EH (cell line): ENCODE measurements at regions not wholly inside any gene's neighbourhood (a gene's known extent, or its start where the extent isn't known, plus 50 kb on each side); places are given as distances from the start of the nearest gene placed in this dataset.
"Not testable (repeated sequence)": the region's sequence is repeated elsewhere in the genome, so short reads cannot be mapped to it uniquely, and the experiment has no call there.

Experiments
- DNase-seq: peaks from one replicate; pipeline ENCODE4 v3.0.0-alpha.2; 2015; ENCODE audit warnings: low read depth

DNA sequence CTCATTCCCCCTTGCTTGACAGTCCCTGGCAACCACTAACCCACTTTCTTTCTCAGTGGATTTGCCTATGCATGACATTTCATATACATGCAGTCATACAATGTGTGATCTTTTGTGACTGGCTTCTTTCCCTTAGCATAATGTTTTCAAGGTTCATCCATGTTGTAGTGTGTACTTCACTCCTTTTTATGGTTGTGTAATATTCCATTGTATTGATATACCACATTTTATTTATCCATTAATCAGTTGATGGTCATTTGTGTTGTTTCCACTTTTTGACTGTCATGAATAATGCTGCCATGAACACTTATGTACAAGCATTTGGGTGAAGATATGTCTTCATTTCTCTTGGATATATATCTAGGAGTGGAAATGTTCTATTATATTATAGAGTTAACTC is 127.7 kb upstream of the GRIK3 start:
- DNase-seq, result no peak

- no peak for DNase-seq
Measured at GRCh38 chr1:37166005-37166404, 131.7 kb upstream of the GRIK3 start.

- no peak for DNase-seq
Measured at GRCh38 chr1:37167479-37167878, 133.2 kb upstream of the GRIK3 start.

- DNase-seq, result no peak
Measured at GRCh38 chr1:37169241-37169640, 134.9 kb upstream of the GRIK3 start.

GRCh38 chr1:37169743-37170275 is 135.5 kb upstream of the GRIK3 start:
- no peak for DNase-seq

DNA sequence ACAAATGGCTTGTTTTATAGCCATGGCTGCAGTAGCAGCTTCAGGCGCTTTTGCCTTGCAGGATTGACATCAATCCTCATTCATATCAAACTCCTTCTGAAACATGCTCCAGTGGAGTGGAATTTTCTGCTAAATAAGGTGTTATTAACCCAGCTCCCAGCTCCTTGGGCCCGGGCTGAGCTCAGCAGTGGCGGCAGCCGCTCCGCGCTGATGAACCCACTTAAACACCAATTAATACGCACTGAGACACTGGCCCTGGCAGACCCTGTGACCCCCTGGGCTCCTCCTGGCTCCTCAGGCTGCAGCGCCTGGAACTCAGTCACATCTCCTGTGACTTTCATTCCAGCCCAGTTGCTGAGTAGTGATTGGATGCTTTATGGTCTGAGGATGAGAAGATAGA is 137.4 kb upstream of the GRIK3 start:
- no peak for DNase-seq

DNA sequence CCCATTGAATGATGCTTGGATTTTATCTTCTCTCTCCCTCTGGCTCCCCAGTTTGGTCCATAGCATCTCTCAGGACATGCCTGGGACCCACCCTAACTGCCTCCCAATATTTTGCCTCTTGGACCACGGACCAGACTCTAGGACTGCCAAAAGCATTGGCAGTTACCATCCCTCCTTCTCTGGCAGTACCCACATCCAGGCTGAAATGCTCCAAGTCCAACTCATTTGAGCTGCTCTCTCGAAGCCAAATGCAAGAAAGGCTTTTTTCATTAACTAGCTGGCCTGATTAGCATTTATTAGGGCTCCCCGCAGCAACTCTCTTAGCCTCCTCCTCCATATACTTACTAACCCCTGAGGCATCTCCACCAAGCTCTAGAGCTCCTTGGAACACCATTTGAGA is 140.0 kb upstream of the GRIK3 start:
- DNase-seq, result no peak

DNA sequence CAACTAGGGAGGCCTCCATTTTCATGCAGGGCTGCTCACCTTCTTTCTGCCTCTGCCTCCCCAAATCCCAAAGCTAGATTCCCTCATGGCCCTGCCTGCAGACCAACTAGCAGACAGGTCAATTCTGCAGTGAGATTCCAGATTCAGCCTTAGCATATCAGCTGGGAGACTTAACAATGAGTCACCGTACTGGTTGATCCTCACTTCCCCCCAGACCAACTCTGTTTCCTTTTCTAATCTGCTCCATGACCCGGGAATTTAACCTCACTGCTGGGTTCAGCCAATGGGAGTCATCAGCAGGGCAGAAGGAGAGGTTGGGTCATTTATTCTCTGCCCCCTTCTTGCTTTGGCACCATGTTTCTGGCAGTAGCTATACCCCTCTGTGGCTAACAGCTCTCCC is 140.6 kb upstream of the GRIK3 start:
- DNase-seq, result no peak

GRCh38 chr1:37175666-37176215 is 141.4 kb upstream of the GRIK3 start:
- no peak for DNase-seq

GRCh38 chr1:37176269-37176668 is 142.0 kb upstream of the GRIK3 start:
- no peak for DNase-seq

DNA sequence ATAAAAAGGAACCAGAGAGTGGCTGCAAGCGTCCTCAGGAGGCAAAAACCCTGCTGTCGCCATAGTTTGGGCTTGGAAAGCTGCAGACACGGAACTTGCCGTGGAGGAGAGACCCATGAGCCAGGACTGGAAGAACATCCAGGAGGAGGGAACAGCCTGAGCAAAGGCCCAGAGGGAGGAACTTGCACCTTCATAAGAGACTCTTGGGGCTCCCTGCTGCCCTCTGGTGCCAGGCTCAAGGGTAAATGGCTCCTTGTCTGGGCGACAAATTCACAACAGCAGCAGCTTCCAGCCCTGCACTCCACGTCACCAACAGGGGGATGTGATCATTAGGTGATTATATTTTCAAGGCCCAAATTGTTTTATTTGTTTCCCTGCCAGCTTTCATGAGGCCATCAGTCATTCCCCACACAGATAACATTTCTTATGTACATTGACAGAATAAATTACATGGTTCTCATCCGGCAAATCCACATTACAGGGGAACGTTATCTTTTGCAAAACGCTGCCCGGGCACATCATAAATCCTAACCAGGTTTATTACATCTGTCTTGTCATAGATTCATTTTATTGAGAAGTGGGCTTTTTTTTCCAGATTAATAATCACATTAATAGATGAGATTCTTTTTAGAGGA is 143.0 kb upstream of the GRIK3 start:
- DNase-seq, result no peak

GRCh38 chr1:37181425-37181824 is 147.1 kb upstream of the GRIK3 start:
- no peak for DNase-seq

GRCh38 chr1:37184789-37185188 is 150.5 kb upstream of the GRIK3 start:
- no peak for DNase-seq

DNA sequence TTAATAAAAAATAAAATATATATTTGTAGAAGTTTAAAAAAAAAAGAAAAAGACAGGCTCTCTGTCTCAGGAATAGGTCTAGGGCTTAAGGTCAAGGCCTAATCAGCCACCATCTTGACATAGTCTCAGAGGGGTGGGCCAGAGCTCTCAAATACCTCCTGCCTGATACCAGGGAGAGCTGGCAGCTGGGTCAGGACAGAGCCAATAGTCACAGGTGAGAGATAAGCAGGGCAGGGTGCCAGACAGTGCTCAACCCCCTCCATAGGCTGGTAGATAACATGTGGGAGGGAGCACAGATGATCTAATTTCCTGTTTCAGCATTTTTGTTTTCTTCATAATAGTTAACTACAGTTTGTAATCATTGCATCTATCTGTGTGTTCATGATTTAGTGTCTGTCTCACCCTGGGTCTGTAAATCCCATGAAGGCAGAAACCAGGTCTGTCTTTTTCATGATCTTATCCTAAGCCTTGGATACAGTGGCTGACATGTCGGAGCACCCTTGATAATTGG is 152.0 kb upstream of the GRIK3 start:
- no peak for DNase-seq

- DNase-seq, result no peak
Measured at GRCh38 chr1:37189111-37189510, 154.8 kb upstream of the GRIK3 start.

DNA sequence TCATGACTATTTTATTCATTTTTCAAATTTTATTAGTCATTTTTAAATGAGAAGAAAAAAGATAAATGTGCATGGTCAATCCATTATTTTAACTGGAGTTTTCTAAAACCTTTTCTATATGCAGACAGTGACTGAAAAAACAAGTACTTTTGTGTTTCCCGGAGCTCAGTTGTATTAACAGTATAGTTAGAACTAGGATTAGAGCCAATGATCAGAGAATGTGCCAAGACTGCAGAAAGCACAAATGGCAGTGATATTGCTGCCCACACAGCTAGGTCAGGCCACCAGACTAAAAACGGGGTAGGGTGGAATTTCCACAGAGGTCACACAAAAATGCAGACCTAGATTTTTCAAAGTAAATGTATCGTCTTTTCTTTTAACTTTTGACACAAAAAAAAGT is 163.1 kb upstream of the GRIK3 start:
- DNase-seq, result no peak

DNA sequence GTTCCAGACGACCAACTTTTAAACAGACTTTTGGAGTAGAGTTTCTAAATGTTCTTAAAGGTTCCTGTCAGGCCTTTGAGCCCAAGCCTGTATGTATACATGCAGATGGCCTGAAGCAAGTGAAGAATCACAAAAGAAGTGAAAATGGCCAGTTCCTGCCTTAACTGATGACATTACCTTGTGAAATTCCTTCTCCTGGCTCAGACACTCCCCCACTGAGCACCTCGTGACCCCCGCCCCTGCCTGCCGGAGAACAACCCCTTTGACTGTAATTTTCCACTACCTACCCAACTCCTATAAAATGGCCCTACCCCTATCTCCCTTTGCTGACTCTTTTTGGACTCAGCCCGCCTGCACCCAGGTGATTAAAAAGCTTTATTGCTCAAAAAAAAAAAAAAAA is 180.0 kb upstream of the GRIK3 start:
- DNase-seq, result not testable (repeated sequence)

- DNase-seq, result no peak
Measured at GRCh38 chr1:37233606-37234005, 199.3 kb upstream of the GRIK3 start.

DNA sequence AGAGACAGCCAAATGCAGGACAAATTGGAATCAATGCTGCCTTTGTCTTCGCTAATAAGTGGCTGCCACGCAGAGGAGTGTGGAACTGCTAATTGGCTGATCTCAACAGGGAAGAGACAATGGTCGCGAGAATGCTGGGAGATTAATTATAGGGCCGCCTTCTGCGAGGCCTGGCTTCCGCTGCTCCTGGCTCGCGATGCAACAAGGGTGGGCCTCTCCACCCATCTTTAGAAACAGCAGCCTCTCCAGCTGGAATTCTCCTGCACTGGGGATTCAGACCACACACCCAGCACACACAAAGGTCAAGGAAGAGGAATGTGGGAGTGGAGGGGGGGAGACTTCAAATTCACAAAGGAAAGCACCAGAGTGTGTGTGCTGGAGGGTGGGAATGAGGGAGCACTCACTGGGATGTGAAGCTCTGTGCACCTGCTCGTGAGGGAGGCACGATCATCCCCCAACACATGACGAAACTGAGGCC is 200.7 kb upstream of the GRIK3 start:
- no peak for DNase-seq

- no peak for DNase-seq
Measured at GRCh38 chr1:37237948-37238347, 203.6 kb upstream of the GRIK3 start.

GRCh38 chr1:37238364-37239224 is 204.3 kb upstream of the GRIK3 start:
- DNase-seq, result no peak

DNA sequence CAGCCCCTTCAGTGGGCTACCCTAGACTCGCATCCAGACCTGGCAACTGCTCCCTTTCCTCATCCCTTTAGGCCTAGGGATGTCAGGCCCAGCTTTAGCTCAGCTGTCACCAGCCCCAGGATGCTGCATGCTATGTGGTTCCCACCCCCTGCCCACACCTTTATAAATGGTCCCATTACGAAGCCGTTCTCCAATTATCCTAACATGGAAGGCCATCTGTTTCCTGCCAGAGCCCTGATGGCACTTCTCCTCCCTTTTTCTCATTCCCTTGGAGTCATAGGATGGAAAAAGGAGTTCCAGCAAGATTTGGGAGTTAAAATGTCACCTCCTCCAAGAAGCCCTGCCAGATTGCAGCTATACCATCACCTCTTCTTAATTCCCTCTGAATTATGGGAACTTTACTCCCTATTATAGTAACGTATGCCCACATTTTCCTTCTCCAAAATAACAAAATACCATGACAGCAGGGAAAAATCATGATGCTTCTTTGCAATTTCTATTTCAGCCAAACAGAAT is 205.0 kb upstream of the GRIK3 start:
- DNase-seq, result no peak

DNA sequence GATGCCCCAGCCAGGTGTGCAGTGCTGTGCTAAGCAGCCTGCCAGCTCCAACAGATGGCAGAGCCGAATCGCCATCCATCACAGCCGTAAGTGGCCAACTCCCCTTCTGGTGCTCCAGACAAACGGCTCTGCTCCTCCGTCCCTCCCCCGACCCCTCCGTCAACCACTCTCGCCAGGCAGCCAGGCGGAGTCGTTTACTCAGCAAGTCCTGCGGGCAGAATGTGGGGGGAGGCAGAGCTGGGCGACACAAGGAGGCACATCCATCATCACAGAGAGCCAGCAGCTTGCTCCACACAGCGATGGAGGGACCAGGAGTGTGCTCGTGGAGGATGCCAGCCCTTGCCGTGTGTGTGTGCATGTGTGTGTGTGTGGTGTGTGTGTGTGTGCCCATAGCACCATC is 206.6 kb upstream of the GRIK3 start:
- no peak for DNase-seq
